ENCODE measurements at regions not wholly inside any gene's neighbourhood (a gene's known extent, or its start where the extent isn't known, plus 50 kb on each side); places are given as distances from the start of the nearest gene placed in this dataset.

DNA sequence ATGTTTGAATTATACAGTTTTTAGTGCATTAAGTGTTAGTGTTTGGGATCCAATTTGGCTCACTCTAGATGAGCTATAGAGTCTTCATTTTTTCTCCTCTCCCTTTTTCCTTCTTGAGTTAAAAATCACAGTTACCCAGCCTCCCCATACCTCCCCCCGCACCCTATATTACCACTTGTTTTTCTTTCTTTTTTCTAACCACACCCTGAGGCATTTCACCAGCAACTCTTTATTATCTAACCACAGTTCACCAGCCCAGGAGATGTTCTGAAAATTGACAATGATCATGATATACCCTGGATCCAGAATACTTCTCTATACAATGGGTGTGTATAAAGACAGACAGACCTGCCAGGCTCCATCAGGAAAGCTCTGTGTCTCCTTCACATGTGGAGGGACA, 86.5 kb upstream of the UBL3 start:
- H2AK5ac ChIP-seq (ENCODE audit: low read length, severe bottlenecking) = no peak overlapping the region
- H3K27ac ChIP-seq (ENCODE audit: low read length, poor library complexity, severe bottlenecking) = no peak overlapping the region
- no peak overlapping the region for H2BK5ac ChIP-seq (ENCODE audit: low read depth, low read length, poor library complexity, severe bottlenecking)
- no peak overlapping the region for H4K8ac ChIP-seq (ENCODE audit: low read length)
- H3K9me3 ChIP-seq (ENCODE audit: control insufficient read depth, low read length) = no peaks in the 10 kb centered on the region
- no peak overlapping the region for H3K4me2 ChIP-seq (ENCODE audit: low read length, poor library complexity, severe bottlenecking)
- no peak overlapping the region for H4K91ac ChIP-seq (ENCODE audit: low read length)
- no peak overlapping the region for H3K14ac ChIP-seq (ENCODE audit: low read length in 2 of 2)
- WGBS = 100% methylated on average over 1 of the region's 1 CpG
- H3K4ac ChIP-seq (ENCODE audit: low read depth in 1 of 2, low read length in 2 of 2) = no peak overlapping the region
- H3K9ac ChIP-seq (ENCODE audit: low read length) = no peak overlapping the region
- no peak overlapping the region for H2BK15ac ChIP-seq (ENCODE audit: low read depth, poor library complexity, severe bottlenecking)
- H3K4me1 ChIP-seq (ENCODE audit: control insufficient read depth, insufficient read depth, low read depth, low read length) = no peaks in the 10 kb centered on the region
- no peak for DNase-seq
- H2BK120ac ChIP-seq (ENCODE audit: low read depth, low read length) = no peak overlapping the region
- H3K18ac ChIP-seq (ENCODE audit: low read depth in 1 of 2, low read length in 2 of 2) = no peak overlapping the region
- H3K36me3 ChIP-seq (ENCODE audit: control insufficient read depth in 1 of 2, insufficient read depth in 2 of 2, low read depth in 1 of 2, low read length in 2 of 2) = no peaks in the 10 kb centered on the region
- H3K4me3 ChIP-seq (ENCODE audit: insufficient read depth in 1 of 2, low read depth in 1 of 2, low read length in 2 of 2) = no peak overlapping the region
- H2AFZ ChIP-seq (ENCODE audit: low read depth, low read length) = no peak overlapping the region
- peaks cover 12 to 18% of the 10 kb centered on the region in 2 experiments for H3K27me3 ChIP-seq (ENCODE audit: control insufficient read depth in 1 of 2, insufficient read depth in 1 of 2, low read length in 2 of 2)
- H2BK12ac ChIP-seq (ENCODE audit: low read length in 2 of 2) = no peak overlapping the region
- no peaks in the 10 kb centered on the region for H3K79me1 ChIP-seq (replicated peaks; ENCODE audit: low read length, poor library complexity, severe bottlenecking)
- H3K23ac ChIP-seq (ENCODE audit: low read length in 2 of 2) = no peak overlapping the region

DNA sequence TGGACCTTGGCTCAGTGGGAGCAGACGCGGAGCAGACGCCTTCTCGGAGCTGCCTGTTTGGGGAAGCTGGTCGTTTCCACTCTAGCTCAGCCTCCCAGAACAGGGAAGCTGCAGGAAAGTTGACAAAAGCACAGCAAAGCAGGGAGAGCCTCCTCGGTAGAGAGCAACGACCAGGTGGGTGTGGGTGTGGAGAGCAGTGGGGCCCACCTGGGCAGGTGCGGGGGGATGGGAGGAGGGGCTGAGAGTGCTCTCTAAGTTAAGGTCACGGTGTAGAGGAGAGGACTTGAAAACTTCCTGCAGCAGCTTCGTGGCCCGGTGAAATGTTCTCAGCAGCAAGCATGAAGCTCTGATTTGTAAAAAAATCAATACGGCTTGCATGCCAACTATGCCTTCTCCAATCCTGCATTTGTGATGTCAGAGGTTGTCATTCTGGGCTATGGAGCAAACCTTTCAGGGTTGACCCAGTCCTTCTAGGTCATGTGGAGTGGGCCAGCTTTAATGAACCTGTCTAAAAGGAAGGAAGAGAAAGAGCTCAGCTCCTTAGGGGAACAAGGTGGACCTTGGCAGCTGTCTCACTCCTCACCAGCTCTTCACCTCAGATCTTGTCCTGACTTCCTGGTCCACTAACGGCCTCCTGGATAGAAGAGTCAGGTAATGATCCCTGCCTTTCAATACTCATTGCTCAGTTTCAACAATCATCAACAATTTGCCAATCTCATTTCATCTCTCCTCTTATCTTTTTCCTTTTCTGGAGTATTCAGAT, 85.8 kb upstream of the UBL3 start:
- Histone ChIP-seq H3K4me3 (ENCODE audit: insufficient read depth in 1 of 2, low read depth in 1 of 2, low read length in 2 of 2) (no peak overlapping the region), H2BK12ac (ENCODE audit: low read length in 2 of 2) (no peak overlapping the region), H3K23ac (ENCODE audit: low read length in 2 of 2) (no peak overlapping the region), H3K14ac (ENCODE audit: low read length in 2 of 2) (no peak overlapping the region), H3K36me3 (ENCODE audit: control insufficient read depth in 1 of 2, insufficient read depth in 2 of 2, low read depth in 1 of 2, low read length in 2 of 2) (no peaks in the 10 kb centered on the region), H4K8ac (ENCODE audit: low read length) (no peak overlapping the region), H3K27ac (ENCODE audit: low read length, poor library complexity, severe bottlenecking) (no peak overlapping the region), H2AFZ (ENCODE audit: low read depth, low read length) (no peak overlapping the region), H3K4me2 (ENCODE audit: low read length, poor library complexity, severe bottlenecking) (no peak overlapping the region), H3K27me3 (ENCODE audit: control insufficient read depth in 1 of 2, insufficient read depth in 1 of 2, low read length in 2 of 2) (peaks cover 12 to 18% of the 10 kb centered on the region in 2 experiments), H3K79me1 (replicated peaks; ENCODE audit: low read length, poor library complexity, severe bottlenecking) (no peaks in the 10 kb centered on the region), H3K4ac (ENCODE audit: low read depth in 1 of 2, low read length in 2 of 2) (no peak overlapping the region), H3K9ac (ENCODE audit: low read length) (no peak overlapping the region), H2BK5ac (ENCODE audit: low read depth, low read length, poor library complexity, severe bottlenecking) (no peak overlapping the region), H2BK120ac (ENCODE audit: low read depth, low read length) (no peak overlapping the region), H3K18ac (ENCODE audit: low read depth in 1 of 2, low read length in 2 of 2) (no peak overlapping the region), H2AK5ac (ENCODE audit: low read length, severe bottlenecking) (no peak overlapping the region), H4K91ac (ENCODE audit: low read length) (no peak overlapping the region), H3K9me3 (ENCODE audit: control insufficient read depth, low read length) (no peaks in the 10 kb centered on the region), H3K4me1 (ENCODE audit: control insufficient read depth, insufficient read depth, low read depth, low read length) (no peaks in the 10 kb centered on the region), H2BK15ac (ENCODE audit: low read depth, poor library complexity, severe bottlenecking) (no peak overlapping the region)
- 56% methylated on average over 13 of the region's 13 CpGs for WGBS
- DNase-seq = no peak

DNA sequence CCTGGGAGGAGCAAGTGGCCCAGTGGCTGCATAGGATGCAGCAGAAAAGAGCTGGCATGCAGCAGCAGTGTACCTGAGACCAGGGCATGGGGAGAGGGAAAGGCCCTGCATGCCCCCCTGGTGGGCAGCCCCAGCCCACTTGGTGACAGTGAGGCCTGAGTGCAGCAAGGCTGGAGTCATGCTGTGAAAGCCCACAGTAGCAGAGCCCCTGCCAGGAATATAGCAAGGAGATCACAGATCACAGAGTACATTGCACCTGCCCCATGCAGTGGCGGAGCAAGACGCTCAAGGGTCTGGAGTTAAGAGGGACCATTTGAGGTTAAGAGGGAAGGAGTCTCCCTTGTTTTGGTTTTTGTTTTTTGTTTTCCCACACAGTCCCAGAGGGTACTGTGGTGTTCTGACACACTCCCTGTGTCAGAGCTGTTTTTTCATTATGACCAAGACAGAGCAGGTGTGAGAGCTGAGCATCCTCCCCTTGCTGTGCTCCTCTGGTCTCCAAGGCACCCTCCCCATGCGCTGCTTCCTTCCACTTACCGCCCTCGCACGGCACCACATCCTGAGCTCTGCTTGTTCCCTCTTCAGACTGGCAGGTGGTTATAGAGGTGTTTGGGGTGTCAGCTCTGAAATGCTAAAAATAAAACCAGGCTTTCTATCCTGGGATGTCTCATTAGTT, 85.0 kb upstream of the UBL3 start:
- WGBS = 79% methylated on average over 2 of the region's 6 CpGs
- H3K18ac ChIP-seq (ENCODE audit: low read depth in 1 of 2, low read length in 2 of 2) = no peak overlapping the region
- no peak overlapping the region for H2BK5ac ChIP-seq (ENCODE audit: low read depth, low read length, poor library complexity, severe bottlenecking)
- H3K4me2 ChIP-seq (ENCODE audit: low read length, poor library complexity, severe bottlenecking) = no peak overlapping the region
- H2AK5ac ChIP-seq (ENCODE audit: low read length, severe bottlenecking) = no peak overlapping the region
- H3K9ac ChIP-seq (ENCODE audit: low read length) = no peak overlapping the region
- H4K8ac ChIP-seq (ENCODE audit: low read length) = no peak overlapping the region
- H3K79me1 ChIP-seq (replicated peaks; ENCODE audit: low read length, poor library complexity, severe bottlenecking) = no peaks in the 10 kb centered on the region
- no peak overlapping the region for H2BK12ac ChIP-seq (ENCODE audit: low read length in 2 of 2)
- no peak overlapping the region for H2BK15ac ChIP-seq (ENCODE audit: low read depth, poor library complexity, severe bottlenecking)
- H2AFZ ChIP-seq (ENCODE audit: low read depth, low read length) = no peak overlapping the region
- no peak overlapping the region for H3K27ac ChIP-seq (ENCODE audit: low read length, poor library complexity, severe bottlenecking)
- peaks cover 12 to 18% of the 10 kb centered on the region in 2 experiments for H3K27me3 ChIP-seq (ENCODE audit: control insufficient read depth in 1 of 2, insufficient read depth in 1 of 2, low read length in 2 of 2)
- H3K4me3 ChIP-seq (ENCODE audit: insufficient read depth in 1 of 2, low read depth in 1 of 2, low read length in 2 of 2) = no peak overlapping the region
- H3K4me1 ChIP-seq (ENCODE audit: control insufficient read depth, insufficient read depth, low read depth, low read length) = no peaks in the 10 kb centered on the region
- H4K91ac ChIP-seq (ENCODE audit: low read length) = no peak overlapping the region
- H3K36me3 ChIP-seq (ENCODE audit: control insufficient read depth in 1 of 2, insufficient read depth in 2 of 2, low read depth in 1 of 2, low read length in 2 of 2) = no peaks in the 10 kb centered on the region
- DNase-seq = no peak
- no peak overlapping the region for H3K23ac ChIP-seq (ENCODE audit: low read length in 2 of 2)
- no peak overlapping the region for H3K4ac ChIP-seq (ENCODE audit: low read depth in 1 of 2, low read length in 2 of 2)
- H3K14ac ChIP-seq (ENCODE audit: low read length in 2 of 2) = no peak overlapping the region
- no peaks in the 10 kb centered on the region for H3K9me3 ChIP-seq (ENCODE audit: control insufficient read depth, low read length)
- no peak overlapping the region for H2BK120ac ChIP-seq (ENCODE audit: low read depth, low read length)

DNA sequence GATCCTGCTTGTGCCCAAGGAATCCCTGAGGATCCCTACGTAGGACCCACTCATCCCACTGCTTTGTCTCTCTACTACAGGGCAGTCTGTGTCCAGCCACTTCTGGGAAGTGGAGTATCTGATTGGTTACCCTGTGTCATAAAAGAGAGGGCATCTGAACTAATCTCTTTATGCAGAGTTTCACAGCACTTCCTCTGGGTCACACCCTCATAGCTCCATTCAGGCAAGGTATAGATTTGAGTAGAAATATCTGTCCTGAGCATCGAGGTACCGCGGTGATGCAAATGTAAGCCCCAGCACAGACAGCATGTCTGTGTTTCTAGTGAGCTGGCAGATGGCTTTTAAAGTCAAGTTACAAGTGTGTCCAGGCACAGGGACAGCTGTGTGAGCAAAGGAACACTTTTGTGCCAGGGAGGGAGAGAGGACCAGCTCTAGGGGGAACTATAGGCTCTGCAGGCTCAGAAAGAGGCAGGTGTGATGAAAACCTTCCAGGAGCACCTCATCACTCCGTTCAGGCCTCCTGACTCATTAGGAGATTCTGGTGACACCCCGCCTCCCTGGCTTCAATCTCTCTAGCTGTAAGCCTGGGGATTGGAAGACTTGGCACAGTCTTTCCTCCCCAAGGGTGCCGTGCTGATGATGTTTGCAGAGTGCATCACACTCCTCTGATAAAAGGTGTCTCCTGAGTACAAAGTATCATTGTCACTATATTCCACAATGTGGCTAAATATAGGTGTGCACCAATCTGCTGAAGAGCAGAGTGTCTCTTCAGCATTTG, 84.3 kb upstream of the UBL3 start:
- Histone ChIP-seq H3K18ac (ENCODE audit: low read depth in 1 of 2, low read length in 2 of 2) (no peak overlapping the region), H3K9ac (ENCODE audit: low read length) (no peak overlapping the region), H2BK120ac (ENCODE audit: low read depth, low read length) (no peak overlapping the region), H3K4me2 (ENCODE audit: low read length, poor library complexity, severe bottlenecking) (no peak overlapping the region), H2BK15ac (ENCODE audit: low read depth, poor library complexity, severe bottlenecking) (no peak overlapping the region), H4K91ac (ENCODE audit: low read length) (no peak overlapping the region), H2BK5ac (ENCODE audit: low read depth, low read length, poor library complexity, severe bottlenecking) (no peak overlapping the region), H2AFZ (ENCODE audit: low read depth, low read length) (no peak overlapping the region), H3K4me3 (ENCODE audit: insufficient read depth in 1 of 2, low read depth in 1 of 2, low read length in 2 of 2) (no peak overlapping the region), H2BK12ac (ENCODE audit: low read length in 2 of 2) (no peak overlapping the region), H3K4me1 (ENCODE audit: control insufficient read depth, insufficient read depth, low read depth, low read length) (no peaks in the 10 kb centered on the region), H3K9me3 (ENCODE audit: control insufficient read depth, low read length) (no peaks in the 10 kb centered on the region), H3K36me3 (ENCODE audit: control insufficient read depth in 1 of 2, insufficient read depth in 2 of 2, low read depth in 1 of 2, low read length in 2 of 2) (no peaks in the 10 kb centered on the region), H3K4ac (ENCODE audit: low read depth in 1 of 2, low read length in 2 of 2) (no peak overlapping the region), H3K23ac (ENCODE audit: low read length in 2 of 2) (no peak overlapping the region), H2AK5ac (ENCODE audit: low read length, severe bottlenecking) (no peak overlapping the region), H3K14ac (ENCODE audit: low read length in 2 of 2) (no peak overlapping the region), H3K27me3 (ENCODE audit: control insufficient read depth in 1 of 2, insufficient read depth in 1 of 2, low read length in 2 of 2) (peaks cover 12 to 18% of the 10 kb centered on the region in 2 experiments), H3K79me1 (replicated peaks; ENCODE audit: low read length, poor library complexity, severe bottlenecking) (no peaks in the 10 kb centered on the region), H3K27ac (ENCODE audit: low read length, poor library complexity, severe bottlenecking) (no peak overlapping the region), H4K8ac (ENCODE audit: low read length) (no peak overlapping the region)
- DNase-seq = no peak
- WGBS = 89% methylated on average over 7 of the region's 7 CpGs

Data from mesenchymal stem cell (in vitro differentiated cells and primary cell).